HPDE6-E6E7 (cell line): ENCODE measurements at regions not wholly inside any gene's neighbourhood (a gene's known extent, or its start where the extent isn't known, plus 50 kb on each side); places are given as distances from the start of the nearest gene placed in this dataset.

Experiments used
- DNase-seq: peaks from one replicate; pipeline ENCODE4 v3.0.0; 2011; ENCODE audit warnings: missing footprints; ENCODE audit errors: extremely low spot score

- no peak for DNase-seq
Observed at GRCh38 chr5:34503379-34504253, 152.5 kb upstream of the RAI14 start.

DNA sequence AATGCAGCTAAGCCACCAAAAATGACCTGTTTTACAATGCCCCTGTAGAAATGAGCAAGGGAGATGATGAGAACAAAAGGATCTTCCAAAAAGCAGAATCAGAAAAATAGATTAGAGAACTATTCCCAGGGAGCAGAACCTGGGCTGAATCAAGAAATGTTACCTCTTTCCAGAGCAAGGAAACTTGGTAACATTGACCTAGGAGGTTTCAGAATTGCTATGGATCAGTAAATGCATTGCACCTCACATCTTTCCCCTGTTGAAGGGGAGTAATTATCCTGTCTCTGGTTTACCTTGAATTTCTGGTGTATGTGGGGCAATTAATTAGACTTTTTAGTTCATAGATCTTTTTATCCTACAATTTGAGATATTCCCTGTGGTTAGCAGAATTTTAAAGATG lies 151.2 kb upstream of the RAI14 start:
- DNase-seq, result no peak

DNA sequence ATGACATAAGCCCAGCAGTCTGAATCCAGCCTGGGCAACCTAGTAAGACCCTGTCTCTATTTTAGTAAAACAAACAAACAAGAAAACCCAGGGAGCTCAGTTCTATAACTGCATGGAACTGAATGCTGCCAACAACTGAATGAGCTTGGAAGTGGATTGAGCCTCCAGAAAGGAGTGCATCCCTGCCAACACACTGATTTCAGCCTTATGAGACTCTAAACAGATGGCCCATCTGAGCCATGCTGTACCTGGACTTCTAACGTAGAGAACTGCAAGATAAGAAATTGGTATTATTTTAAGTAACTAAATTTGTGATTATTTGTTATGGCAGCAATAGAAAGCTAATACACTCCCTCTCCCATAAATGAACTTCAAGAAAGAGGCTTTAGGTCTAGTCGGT lies 150.4 kb upstream of the RAI14 start:
- DNase-seq, result no peak

GRCh38 chr5:34507933-34508332 lies 148.2 kb upstream of the RAI14 start:
- no peak for DNase-seq

GRCh38 chr5:34509392-34509791 lies 146.7 kb upstream of the RAI14 start:
- no peak for DNase-seq

DNA sequence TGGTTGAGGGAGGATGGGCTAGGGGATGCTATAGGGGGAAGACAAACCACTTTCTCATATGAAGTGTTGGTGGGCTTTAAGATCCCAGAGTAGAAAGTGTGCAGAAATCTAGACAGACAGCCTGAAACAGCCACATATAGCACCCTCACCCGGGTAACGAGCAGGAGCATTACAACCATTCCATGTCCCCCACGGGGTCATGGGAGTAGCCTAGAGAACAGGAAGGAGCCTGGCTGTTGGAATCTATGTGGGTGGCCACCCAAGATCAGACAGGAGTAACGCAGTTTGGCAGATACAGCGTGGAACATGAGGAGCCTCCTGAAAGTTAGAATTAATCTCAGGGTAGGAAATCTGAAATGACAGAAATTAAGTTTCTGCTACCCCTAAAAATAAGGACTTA lies 146.1 kb upstream of the RAI14 start:
- DNase-seq, result no peak

DNA sequence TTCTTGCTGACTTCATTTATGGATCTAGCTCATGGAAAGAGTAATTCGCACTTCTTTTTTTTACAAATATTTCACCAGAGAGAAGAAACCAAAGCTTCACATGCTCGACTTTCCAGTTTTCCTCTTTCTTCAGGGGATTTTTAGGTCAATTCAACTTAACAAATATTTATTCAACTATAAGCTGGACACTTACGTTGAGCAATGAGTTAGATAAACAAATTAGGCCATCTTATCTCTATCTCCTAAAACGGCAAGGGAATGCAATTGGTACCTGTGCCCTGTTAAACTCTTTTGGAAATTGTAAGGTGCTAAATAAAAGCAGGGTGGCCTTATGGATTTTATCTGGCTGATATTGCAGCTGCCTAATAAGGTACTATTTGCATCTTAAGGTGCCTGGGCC lies 145.1 kb upstream of the RAI14 start:
- DNase-seq, result no peak

DNA sequence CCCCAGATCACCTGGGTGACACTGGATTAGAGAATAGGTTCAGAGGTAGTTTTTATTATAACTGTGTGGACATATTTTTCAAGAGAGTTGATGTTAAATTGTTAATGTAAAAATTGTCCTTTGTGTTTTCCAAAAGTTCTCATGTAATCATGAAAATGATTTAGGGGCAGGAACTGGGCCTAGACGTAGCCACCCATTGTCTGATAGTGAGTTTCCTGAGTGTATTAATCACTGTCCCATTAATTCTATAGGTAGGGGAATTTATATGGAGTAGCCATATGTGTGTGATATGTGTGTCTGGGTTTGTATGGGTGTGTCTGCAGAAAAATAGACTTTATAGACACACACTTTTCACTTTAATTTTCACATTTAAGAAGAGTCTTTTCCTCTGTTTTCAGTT lies 144.6 kb upstream of the RAI14 start:
- no peak for DNase-seq

DNA sequence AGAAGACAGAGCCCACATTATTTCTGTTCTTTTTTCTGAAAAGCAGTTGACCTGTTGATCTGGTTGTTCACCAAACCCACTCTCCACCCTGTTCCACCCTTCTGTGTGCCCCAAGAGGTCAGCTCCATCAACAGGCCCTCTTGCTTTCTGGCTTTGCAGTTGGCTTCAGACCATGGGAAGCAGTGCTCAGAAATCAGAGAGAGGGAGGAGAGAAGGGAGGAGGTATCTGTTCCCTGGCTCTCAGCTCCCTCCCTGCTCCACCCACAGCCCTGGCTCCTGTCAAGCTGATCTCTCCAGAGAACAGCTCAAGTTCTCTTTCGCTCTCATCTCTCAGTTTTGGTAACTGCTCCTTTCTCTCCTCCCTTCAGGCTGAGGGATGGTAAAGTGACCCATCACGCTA lies 144.2 kb upstream of the RAI14 start:
- no peak for DNase-seq

DNA sequence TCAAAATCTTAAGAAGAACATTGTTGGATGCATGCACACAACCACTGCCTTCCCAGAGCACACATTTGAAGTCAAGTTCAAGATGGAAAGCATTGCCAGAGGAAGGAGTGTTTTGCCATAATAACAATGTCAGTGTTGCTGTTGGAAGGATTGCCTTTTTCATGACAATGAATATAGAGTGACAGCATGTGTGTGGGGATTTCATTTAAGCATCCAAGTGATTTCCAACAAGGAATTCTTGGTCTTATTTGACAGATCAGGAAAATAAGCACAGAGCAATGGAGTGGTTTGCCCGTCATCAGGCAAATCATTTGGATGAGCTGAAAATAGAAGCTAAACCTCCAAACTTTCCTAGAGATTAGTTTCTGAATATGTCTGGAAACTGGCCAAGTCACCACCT lies 140.0 kb upstream of the RAI14 start:
- no peak for DNase-seq

- no peak for DNase-seq
Observed at GRCh38 chr5:34516686-34517085, 139.4 kb upstream of the RAI14 start.

DNA sequence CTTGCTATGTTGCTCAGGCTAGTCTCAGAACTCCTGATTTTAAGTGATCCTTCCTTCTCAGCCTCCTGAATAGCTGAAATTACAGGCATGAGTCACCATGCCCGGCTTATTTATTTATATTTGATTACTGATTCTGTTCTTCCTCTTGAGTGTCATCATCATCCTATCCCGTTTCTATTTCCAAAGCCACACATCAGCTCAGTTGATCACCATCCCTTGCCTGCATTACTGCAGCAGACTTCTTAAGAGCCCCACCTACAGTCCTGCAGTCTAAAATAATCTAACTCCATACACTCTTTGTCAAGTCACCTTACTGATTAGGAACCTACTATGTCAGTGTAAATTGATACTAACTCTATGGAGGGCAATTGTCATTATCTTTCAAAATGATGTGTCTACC lies 138.9 kb upstream of the RAI14 start:
- no peak for DNase-seq

DNA sequence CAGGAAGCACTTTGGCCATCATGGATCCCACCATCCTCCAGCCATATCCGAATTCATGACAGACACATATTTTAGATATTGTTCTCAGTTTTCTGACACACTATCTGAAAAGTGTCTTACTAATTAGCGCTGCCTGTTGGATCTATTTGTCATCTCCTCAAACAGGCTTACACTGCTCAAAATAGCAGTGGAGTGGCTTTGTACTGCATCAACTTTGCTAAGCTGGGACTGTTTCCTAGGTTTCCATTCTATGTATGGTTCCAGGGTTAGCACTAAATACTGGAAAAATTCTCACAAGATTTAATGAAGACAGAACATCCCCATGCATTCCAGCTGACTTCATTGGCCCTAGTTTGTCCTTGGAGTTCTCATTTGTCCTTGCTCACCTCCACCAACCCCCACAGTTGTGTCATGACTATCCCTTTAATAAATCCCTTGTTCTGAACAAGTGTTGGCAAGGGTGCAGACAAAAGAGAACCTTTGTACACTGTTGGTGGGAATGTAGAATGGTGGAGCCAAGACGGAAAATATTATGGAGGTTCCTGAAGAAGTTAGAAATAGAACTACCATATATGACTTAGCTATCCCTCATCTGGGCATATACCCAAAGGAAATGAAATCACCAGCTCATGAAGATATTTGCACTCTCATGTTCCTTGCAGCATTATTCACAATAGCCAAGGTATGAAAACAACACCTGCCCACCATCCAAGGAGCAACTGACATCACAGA lies 136.5 kb upstream of the RAI14 start:
- DNase-seq, result no peak

- no peak for DNase-seq
Observed at GRCh38 chr5:34521628-34522290, 134.4 kb upstream of the RAI14 start.

DNA sequence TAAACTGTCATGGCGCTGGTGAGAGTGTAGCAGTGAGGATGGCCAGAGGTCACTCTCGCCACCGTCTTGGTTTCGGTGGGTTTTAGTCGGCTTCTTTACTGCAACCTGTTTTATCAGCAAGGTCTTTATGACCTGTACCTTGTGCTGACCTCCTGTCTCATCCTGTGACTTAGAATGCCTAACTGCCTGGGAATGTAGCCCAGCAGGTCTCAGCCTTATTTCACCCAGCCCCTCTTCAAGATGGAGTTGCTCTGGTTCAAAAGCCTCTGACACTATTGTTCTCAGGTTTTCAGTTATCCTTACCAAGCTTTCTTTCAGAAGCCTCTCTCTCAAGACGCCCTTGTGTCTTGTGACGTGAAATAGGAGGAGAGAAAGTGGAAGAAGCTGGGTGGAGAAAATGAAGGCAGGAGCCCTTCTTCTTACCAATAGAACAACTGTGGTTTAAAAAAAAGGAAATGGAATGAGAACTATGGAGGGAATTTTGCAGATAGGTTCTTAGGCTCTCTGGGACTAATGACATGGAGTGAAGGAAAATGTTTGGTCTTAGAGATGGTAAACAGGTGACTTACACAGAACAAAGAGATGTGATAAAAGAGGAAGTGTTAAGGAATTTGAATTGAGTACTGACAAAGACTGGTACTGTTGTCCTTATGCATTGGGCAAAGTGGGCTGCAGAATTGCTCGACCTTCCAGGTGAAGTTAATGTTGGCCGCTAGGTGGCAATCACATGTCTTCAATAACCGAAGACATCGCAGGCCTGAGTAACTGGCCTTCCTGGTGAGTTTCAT lies 133.3 kb upstream of the RAI14 start:
- DNase-seq, result peak; percentile 67

- no peak for DNase-seq
Observed at GRCh38 chr5:34523387-34523726, 132.8 kb upstream of the RAI14 start.

- DNase-seq, result peak; percentile 35
Observed at GRCh38 chr5:34524123-34524522, 132.0 kb upstream of the RAI14 start.

DNA sequence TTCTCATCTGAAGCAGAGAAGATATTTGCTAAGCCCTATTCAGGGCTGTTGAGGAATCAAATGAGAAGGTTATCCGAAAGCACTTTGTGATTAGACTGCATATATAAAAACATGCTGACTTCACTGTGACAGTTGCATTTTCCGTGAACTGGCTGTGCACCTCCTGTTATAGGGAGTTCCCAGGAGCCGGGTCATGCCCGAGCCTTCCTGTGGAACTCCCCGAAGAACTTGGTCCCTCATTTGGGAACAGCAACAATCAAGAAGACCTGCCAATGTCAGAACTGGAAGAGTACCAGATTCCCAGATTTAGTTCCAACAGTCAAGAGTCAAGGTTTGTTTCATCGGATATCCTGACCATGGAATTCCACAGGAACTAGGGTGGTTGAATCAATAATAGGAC lies 130.4 kb upstream of the RAI14 start:
- DNase-seq, result no peak

DNA sequence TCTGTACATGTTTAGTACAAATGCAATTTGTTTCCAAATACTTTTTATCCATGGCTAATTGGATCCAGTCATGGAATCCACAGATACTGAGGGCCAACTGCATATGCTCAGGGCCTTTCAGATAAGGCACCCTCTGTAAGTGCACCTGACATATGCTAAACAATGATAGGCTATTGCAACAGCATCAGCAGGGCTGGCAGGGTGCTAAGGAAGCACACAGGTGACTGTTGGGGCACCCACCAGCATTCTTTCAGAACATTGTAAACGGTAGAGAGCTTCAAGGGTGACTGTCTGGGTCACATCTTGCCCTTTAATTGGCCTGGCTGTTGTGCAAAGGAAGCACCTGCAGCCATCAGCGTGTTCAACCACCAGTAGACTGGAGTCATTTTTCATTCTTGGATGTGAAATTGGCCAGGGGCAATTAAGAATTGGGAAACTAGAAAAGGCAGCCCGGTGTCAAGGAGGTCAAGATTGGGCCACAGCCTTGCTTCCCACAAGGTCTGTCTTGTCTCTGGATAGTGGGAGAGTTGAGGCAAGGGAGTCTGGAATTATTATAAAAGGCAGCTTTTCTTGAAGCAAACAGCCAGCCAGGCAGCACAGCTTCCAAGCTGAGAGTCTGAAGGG lies 129.3 kb upstream of the RAI14 start:
- DNase-seq, result no peak

DNA sequence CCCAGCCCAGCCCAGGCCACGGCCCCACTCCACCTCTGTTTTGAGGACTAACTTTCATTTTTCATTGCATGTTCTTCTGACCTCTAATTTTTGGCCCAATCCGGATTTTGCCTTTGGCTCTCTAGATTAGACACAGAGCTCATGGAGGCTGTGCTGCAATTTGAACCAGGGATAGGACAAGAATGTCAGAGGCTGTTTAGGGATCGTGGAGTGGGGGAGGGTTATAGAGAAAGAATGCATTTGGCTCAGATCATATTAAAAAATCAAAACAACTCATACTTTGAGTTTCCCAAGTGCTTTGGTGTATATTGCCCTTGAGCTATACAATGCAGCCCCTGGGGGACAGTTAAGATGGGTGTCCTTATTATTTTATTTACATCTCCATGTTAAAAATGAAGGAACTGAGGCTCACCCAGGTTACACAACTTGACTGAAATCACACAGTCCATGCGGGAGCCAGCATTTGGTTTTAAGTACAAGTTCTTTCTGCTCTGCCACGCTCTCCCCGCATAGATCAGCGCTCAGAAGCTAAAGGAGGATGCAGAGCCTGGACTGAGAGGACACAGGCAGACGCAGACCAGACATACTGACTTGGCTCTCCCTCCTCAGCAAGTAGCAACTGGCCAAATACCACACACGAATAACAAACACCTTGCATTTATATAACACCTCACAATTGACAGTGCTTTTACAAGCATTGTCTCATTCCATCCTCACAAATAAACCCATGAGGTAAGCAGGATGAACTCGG lies 126.4 kb upstream of the RAI14 start:
- no peak for DNase-seq

DNA sequence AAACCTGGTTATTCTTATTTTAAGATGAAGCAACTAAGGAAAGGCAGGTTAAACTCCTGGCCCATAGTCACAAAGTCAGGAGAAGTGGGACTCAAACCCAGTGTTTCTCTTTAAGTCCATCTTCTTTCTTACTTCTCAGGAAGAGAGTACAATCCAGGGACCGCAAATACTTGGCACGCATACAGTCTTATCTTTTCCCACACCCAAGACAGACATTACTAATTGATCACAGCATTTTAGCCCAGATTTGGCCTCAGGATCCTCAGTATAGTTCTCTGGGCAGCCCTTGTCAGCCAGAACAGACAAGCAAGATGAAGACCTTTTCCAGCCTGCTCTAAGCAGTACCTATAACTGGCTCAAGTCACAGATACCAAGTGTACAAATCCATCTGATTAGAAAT lies 125.5 kb upstream of the RAI14 start:
- no peak for DNase-seq
